Astrocyte (in vitro differentiated cells and primary cell): ENCODE measurements at regions not wholly inside any gene's neighbourhood (a gene's known extent, or its start where the extent isn't known, plus 50 kb on each side); places are given as distances from the start of the nearest gene placed in this dataset.

ENCODE experiments used
- DNase-seq: peaks from one replicate; pipeline ENCODE4 v3.0.0-alpha.2; 2010; ENCODE audit warnings: low read depth
- FAIRE-seq: peaks from 2 replicates; lab custom pipeline; 2011; peaks lifted over from hg19 to GRCh38; lab: Jason Lieb, UNC
- H2AFZ ChIP-seq: 2 replicates; pipeline ENCODE4 v1.6.0; 2012; ENCODE audit warnings: low read depth, low read length, inconsistent platforms
- H3K27ac ChIP-seq: 2 replicates; pipeline ENCODE4 v1.5.1; 2011; ENCODE audit warnings: low read depth, low read length, inconsistent platforms
- H3K27me3 ChIP-seq: 2 replicates; pipeline ENCODE4 v1.6.0; 2011; ENCODE audit warnings: low read length, inconsistent platforms; ENCODE audit not compliant: insufficient read depth
- H3K36me3 ChIP-seq: 2 replicates; pipeline ENCODE4 v1.5.1; 2011; ENCODE audit warnings: low read length, inconsistent platforms; ENCODE audit not compliant: insufficient read depth
- H3K4me1 ChIP-seq: 2 replicates; pipeline ENCODE4 v1.5.1; 2011; ENCODE audit warnings: low read length, inconsistent platforms; ENCODE audit not compliant: insufficient read depth
- H3K4me2 ChIP-seq: 2 replicates; pipeline ENCODE4 v1.6.0; 2012; ENCODE audit warnings: low read length, inconsistent platforms
- H3K4me3 ChIP-seq: 2 replicates; pipeline ENCODE4 v1.5.1; 2011; ENCODE audit warnings: low read depth, mild to moderate bottlenecking, low read length, inconsistent platforms; ENCODE audit not compliant: insufficient read depth
- H3K79me2 ChIP-seq: 2 replicates; pipeline ENCODE4 v1.6.0; 2012; ENCODE audit warnings: mild to moderate bottlenecking, low read length, inconsistent platforms; ENCODE audit not compliant: insufficient read depth
- H3K9ac ChIP-seq: 2 replicates; pipeline ENCODE4 v1.6.0; 2012; ENCODE audit warnings: mild to moderate bottlenecking, low read length, inconsistent platforms
- H3K9me3 ChIP-seq: 2 replicates; pipeline ENCODE4 v1.5.1; 2012; ENCODE audit warnings: low read depth, mild to moderate bottlenecking, low read length, inconsistent platforms; ENCODE audit not compliant: insufficient read depth
- H4K20me1 ChIP-seq: 2 replicates; pipeline ENCODE4 v1.6.0; 2012; ENCODE audit warnings: low read length, inconsistent platforms; ENCODE audit not compliant: insufficient read depth
- H3K27ac Mint-ChIP-seq: one replicate; pipeline ENCODE4 v1.8.0; 2021; ENCODE audit warnings: mild to moderate bottlenecking, mixed read lengths; ENCODE audit not compliant: unreplicated experiment
- H3K27me3 Mint-ChIP-seq: one replicate; pipeline ENCODE4 v1.8.0; 2021; ENCODE audit warnings: low read depth, mixed read lengths; ENCODE audit not compliant: unreplicated experiment
- H3K36me3 Mint-ChIP-seq: one replicate; pipeline ENCODE4 v1.8.0; 2021; ENCODE audit warnings: low read depth, mixed read lengths; ENCODE audit not compliant: unreplicated experiment
- H3K4me1 Mint-ChIP-seq: one replicate; pipeline ENCODE4 v1.8.0; 2021; ENCODE audit warnings: low read depth, mixed read lengths; ENCODE audit not compliant: unreplicated experiment
- H3K4me3 Mint-ChIP-seq: one replicate; pipeline ENCODE4 v1.8.0; 2021; ENCODE audit warnings: mild to moderate bottlenecking, moderate library complexity, mixed read lengths; ENCODE audit not compliant: unreplicated experiment
- H3K9me3 Mint-ChIP-seq: one replicate; pipeline ENCODE4 v1.8.0; 2021; ENCODE audit warnings: mild to moderate bottlenecking, mixed read lengths; ENCODE audit not compliant: unreplicated experiment
- CTCF ChIP-seq: IDR thresholded peaks from 2 replicates; pipeline ENCODE4 v1.5.1; 2011; ENCODE audit warnings: low read depth, mild to moderate bottlenecking, inconsistent platforms, low read length, moderate library complexity; ENCODE audit not compliant: insufficient read depth
- EZH2 ChIP-seq: IDR thresholded peaks from 2 replicates; pipeline ENCODE4 v1.6.1; 2012; ENCODE audit warnings: mild to moderate bottlenecking, low read length, inconsistent platforms; ENCODE audit not compliant: insufficient read depth

- Mint-ChIP-seq H3K27ac (no peak overlapping the region), H3K9me3 (peaks cover 6% of the 10 kb centered on the region), H3K36me3 (no peaks in the 10 kb centered on the region), H3K4me3 (no peak overlapping the region), H3K4me1 (peaks cover 3% of the 10 kb centered on the region), H3K27me3 (peaks cover 6% of the 10 kb centered on the region)
- no peak overlapping the region for H3K27ac ChIP-seq
- H3K36me3 ChIP-seq: no peaks in the 10 kb centered on the region
- H3K4me3 ChIP-seq: no peak overlapping the region
- no peaks in the 10 kb centered on the region for H3K79me2 ChIP-seq
- no peak for DNase-seq
- H3K9ac ChIP-seq: no peak overlapping the region
- no peak overlapping the region for H3K4me2 ChIP-seq
- H3K9me3 ChIP-seq: no peaks in the 10 kb centered on the region
- H3K4me1 ChIP-seq: no peaks in the 10 kb centered on the region
- TF ChIP-seq CTCF: no peak
- TF ChIP-seq EZH2: no peak
- H4K20me1 ChIP-seq: no peaks in the 10 kb centered on the region
- H3K27me3 ChIP-seq: peaks cover 10% of the 10 kb centered on the region
- no peak overlapping the region for H2AFZ ChIP-seq
- no peak for FAIRE-seq
Observed at GRCh38 chr2:11068079-11068741, 87.1 kb upstream of the SLC66A3 start.

- no peak for DNase-seq
- no peak overlapping the region for H3K27ac Mint-ChIP-seq
Observed at GRCh38 chr2:11068856-11069526, 86.3 kb upstream of the SLC66A3 start.

More at GRCh38 chr2:11068856-11069526, 86.3 kb upstream of the SLC66A3 start:
- Histone ChIP-seq H3K4me1 (no peaks in the 10 kb centered on the region), H3K79me2 (no peaks in the 10 kb centered on the region), H3K9me3 (no peaks in the 10 kb centered on the region), H3K4me3 (no peak overlapping the region), H3K36me3 (no peaks in the 10 kb centered on the region), H4K20me1 (no peaks in the 10 kb centered on the region), H3K27ac (no peak overlapping the region), H3K9ac (no peak overlapping the region), H3K4me2 (no peak overlapping the region), H3K27me3 (peaks cover 10% of the 10 kb centered on the region), H2AFZ (no peak overlapping the region)
- Mint-ChIP-seq H3K4me3 (no peak overlapping the region), H3K4me1 (peaks cover 7% of the 10 kb centered on the region), H3K27me3 (peaks cover 8% of the 10 kb centered on the region), H3K9me3 (peaks cover 6% of the 10 kb centered on the region), H3K36me3 (no peaks in the 10 kb centered on the region)
- FAIRE-seq: no peak
- TF ChIP-seq EZH2 (no peak), CTCF (no peak)
